ENCODE measurements at regions not wholly inside any gene's neighbourhood (a gene's known extent, or its start where the extent isn't known, plus 50 kb on each side); places are given as distances from the start of the nearest gene placed in this dataset.

DNA sequence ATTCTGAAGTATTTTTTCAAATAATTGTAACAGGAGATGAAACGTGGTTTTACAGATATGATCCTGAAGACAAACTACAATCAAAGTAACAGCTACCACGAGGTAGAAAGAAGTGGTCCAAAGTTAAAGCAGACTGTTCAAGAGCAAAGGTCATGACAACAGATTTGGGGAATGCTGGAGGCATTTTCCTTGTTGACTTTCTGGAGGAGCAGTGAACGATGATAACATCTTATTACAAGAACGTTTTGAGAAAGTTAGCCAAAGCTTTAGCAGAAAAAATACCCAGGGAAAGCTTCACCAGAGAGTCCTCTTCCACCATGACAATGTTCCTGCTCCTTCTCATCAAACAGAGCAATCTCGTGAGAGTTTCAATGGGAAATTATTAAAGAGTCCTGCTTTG lies 145.4 kb upstream of the NREP start:
- H3K27ac ChIP-seq (ENCODE audit: poor library complexity, severe bottlenecking) = no peak overlapping the region
- no peaks in the 10 kb centered on the region for H3K36me3 ChIP-seq (ENCODE audit: low read depth)
- H3K4me1 ChIP-seq (ENCODE audit: insufficient read depth, poor library complexity, severe bottlenecking) = no peaks in the 10 kb centered on the region
- H3K9me3 ChIP-seq (ENCODE audit: severe bottlenecking) = no peaks in the 10 kb centered on the region
- H3K4me3 ChIP-seq (ENCODE audit: severe bottlenecking) = no peak overlapping the region
- ATAC-seq (ENCODE audit: low read depth) = no peak
- DNase-seq (ENCODE audit: low spot score) = no peak
- TF ChIP-seq, protein P1, sequence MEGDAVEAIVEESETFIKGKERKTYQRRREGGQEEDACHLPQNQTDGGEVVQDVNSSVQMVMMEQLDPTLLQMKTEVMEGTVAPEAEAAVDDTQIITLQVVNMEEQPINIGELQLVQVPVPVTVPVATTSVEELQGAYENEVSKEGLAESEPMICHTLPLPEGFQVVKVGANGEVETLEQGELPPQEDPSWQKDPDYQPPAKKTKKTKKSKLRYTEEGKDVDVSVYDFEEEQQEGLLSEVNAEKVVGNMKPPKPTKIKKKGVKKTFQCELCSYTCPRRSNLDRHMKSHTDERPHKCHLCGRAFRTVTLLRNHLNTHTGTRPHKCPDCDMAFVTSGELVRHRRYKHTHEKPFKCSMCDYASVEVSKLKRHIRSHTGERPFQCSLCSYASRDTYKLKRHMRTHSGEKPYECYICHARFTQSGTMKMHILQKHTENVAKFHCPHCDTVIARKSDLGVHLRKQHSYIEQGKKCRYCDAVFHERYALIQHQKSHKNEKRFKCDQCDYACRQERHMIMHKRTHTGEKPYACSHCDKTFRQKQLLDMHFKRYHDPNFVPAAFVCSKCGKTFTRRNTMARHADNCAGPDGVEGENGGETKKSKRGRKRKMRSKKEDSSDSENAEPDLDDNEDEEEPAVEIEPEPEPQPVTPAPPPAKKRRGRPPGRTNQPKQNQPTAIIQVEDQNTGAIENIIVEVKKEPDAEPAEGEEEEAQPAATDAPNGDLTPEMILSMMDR (IDR thresholded peaks at IDR 0.05; ENCODE audit: poor library complexity, severe bottlenecking) = no peak
- H3K27me3 ChIP-seq (ENCODE audit: insufficient read depth, poor library complexity, severe bottlenecking) = no peaks in the 10 kb centered on the region

DNA sequence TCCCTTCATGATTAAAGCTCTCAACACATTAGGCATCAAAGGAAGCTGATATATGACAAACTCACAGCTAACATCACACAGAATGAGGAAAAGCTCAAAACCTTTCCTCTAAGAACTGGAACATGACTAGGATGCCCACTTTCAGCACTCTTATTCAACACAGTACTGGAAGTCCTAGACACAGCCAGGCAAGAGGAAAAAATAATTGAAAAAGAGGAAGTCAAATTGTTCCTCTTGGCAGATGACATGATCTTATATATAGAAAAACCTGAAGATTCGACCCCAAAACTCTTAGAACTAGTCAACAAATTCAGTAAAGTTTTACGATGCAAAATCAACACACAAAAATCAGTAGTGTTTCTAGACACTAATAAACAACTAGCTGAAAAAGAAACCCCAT lies 144.3 kb upstream of the NREP start:
- no peak for DNase-seq (ENCODE audit: low spot score)
- no peaks in the 10 kb centered on the region for H3K27me3 ChIP-seq (ENCODE audit: insufficient read depth, poor library complexity, severe bottlenecking)
- no peak for ATAC-seq (ENCODE audit: low read depth)
- H3K4me3 ChIP-seq (ENCODE audit: severe bottlenecking) = no peak overlapping the region
- no peaks in the 10 kb centered on the region for H3K4me1 ChIP-seq (ENCODE audit: insufficient read depth, poor library complexity, severe bottlenecking)
- TF ChIP-seq, protein P1 (IDR thresholded peaks at IDR 0.05; ENCODE audit: poor library complexity, severe bottlenecking) = no peak
- no peak overlapping the region for H3K27ac ChIP-seq (ENCODE audit: poor library complexity, severe bottlenecking)
- no peaks in the 10 kb centered on the region for H3K9me3 ChIP-seq (ENCODE audit: severe bottlenecking)
- no peaks in the 10 kb centered on the region for H3K36me3 ChIP-seq (ENCODE audit: low read depth)

DNA sequence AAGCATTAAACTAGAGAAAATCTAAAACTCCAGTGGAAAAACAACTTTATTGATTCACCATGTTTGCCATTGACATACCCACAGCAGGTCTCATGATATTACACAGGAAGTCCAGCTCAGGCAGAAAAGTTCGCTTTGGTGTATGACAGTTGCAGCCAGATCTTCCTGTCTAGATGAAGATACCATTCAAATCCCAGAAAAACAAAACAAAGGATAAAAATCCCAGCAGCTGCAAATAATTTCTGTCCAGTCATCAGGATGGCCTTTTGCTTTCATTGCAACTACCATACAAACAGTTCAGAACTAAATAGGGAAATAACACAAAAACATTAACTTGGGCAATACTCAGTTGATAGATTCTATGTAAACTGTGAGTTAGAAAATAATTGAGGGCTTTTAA lies 136.0 kb upstream of the NREP start:
- Histone ChIP-seq H3K4me1 (ENCODE audit: insufficient read depth, poor library complexity, severe bottlenecking) (no peaks in the 10 kb centered on the region), H3K9me3 (ENCODE audit: severe bottlenecking) (no peaks in the 10 kb centered on the region), H3K27me3 (ENCODE audit: insufficient read depth, poor library complexity, severe bottlenecking) (no peaks in the 10 kb centered on the region), H3K27ac (ENCODE audit: poor library complexity, severe bottlenecking) (no peak overlapping the region), H3K4me3 (ENCODE audit: severe bottlenecking) (no peak overlapping the region), H3K36me3 (ENCODE audit: low read depth) (no peaks in the 10 kb centered on the region)
- ATAC-seq (ENCODE audit: low read depth) (no peak), DNase-seq (ENCODE audit: low spot score) (no peak)
- TF ChIP-seq, protein P1 (IDR thresholded peaks at IDR 0.05; ENCODE audit: poor library complexity, severe bottlenecking) = no peak

DNA sequence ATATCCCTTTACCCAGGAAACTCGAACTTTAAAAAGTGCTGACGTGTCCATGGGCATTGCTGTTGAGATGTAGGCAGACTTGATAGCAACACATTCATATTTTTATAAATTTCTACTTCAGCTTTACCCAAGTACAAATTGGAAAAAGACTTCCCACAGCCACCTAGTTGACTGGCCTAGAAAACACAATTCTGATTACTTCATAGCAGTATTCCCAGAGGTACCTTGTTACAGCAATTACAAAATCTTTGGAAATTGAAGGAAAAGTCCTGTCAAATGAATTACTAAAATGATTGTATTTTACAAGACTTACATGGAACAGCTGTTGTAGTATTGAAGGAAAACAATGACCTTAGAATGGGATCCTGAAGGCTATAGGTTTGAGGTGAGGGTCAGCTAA lies 130.7 kb upstream of the NREP start:
- Histone ChIP-seq H3K9me3 (ENCODE audit: severe bottlenecking) (no peaks in the 10 kb centered on the region), H3K27me3 (ENCODE audit: insufficient read depth, poor library complexity, severe bottlenecking) (no peaks in the 10 kb centered on the region), H3K27ac (ENCODE audit: poor library complexity, severe bottlenecking) (no peak overlapping the region), H3K36me3 (ENCODE audit: low read depth) (no peaks in the 10 kb centered on the region), H3K4me1 (ENCODE audit: insufficient read depth, poor library complexity, severe bottlenecking) (no peaks in the 10 kb centered on the region), H3K4me3 (ENCODE audit: severe bottlenecking) (no peak overlapping the region)
- ATAC-seq (ENCODE audit: low read depth) = no peak
- TF ChIP-seq, protein P1 (IDR thresholded peaks at IDR 0.05; ENCODE audit: poor library complexity, severe bottlenecking) = no peak
- no peak for DNase-seq (ENCODE audit: low spot score)

DNA sequence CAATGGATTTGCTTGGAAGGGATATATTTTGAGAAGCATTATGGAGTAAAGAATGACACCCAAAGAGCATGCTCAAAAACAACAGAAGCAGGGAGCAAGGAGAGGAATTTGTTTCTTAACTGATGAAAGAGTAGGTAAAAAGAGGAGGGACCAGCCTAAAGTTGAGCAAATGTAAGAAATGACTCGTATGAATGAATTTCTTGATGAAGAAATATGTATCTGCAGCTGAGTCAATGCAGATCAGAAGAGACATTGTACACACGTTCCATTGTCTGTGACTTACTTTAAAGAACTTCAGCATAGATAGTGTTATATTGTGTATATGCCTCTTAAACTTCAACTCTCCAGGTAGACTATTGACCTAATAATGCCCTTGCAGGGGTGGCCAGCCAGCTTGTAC lies 112.7 kb upstream of the NREP start:
- TF ChIP-seq, protein P1 (IDR thresholded peaks at IDR 0.05; ENCODE audit: poor library complexity, severe bottlenecking) = no peak
- no peaks in the 10 kb centered on the region for H3K4me1 ChIP-seq (ENCODE audit: insufficient read depth, poor library complexity, severe bottlenecking)
- H3K27me3 ChIP-seq (ENCODE audit: insufficient read depth, poor library complexity, severe bottlenecking) = no peaks in the 10 kb centered on the region
- H3K36me3 ChIP-seq (ENCODE audit: low read depth) = no peaks in the 10 kb centered on the region
- ATAC-seq (ENCODE audit: low read depth) (peak; percentile 50; the same call in 2 of the 3 replicates), DNase-seq (ENCODE audit: low spot score) (no peak)
- H3K27ac ChIP-seq (ENCODE audit: poor library complexity, severe bottlenecking) = no peak overlapping the region
- no peak overlapping the region for H3K4me3 ChIP-seq (ENCODE audit: severe bottlenecking)
- H3K9me3 ChIP-seq (ENCODE audit: severe bottlenecking) = no peaks in the 10 kb centered on the region
